Pulmonary artery endothelial cell (primary cell): ENCODE measurements at regions not wholly inside any gene's neighbourhood (a gene's known extent, or its start where the extent isn't known, plus 50 kb on each side); places are given as distances from the start of the nearest gene placed in this dataset.
A peak's percentile ranks its signal among the peaks of the same experiment; 100 is the strongest.

Experiments
- DNase-seq: peaks from one replicate; pipeline ENCODE4 v3.0.0-alpha.2; 2011; ENCODE audit warnings: low read depth, low spot score

GRCh38 chr7:106606120-106606519, 54.8 kb downstream of the CCDC71L start:
- DNase-seq, result no peak

GRCh38 chr7:106604971-106605370, 56.0 kb downstream of the CCDC71L start:
- no peak for DNase-seq

- no peak for DNase-seq
Observed at GRCh38 chr7:106604303-106604924, 56.5 kb downstream of the CCDC71L start.

GRCh38 chr7:106603346-106603745, 57.6 kb downstream of the CCDC71L start:
- no peak for DNase-seq

- DNase-seq, result no peak
Observed at GRCh38 chr7:106602062-106602461, 58.9 kb downstream of the CCDC71L start.

- no peak for DNase-seq
Observed at GRCh38 chr7:106600569-106601373, 60.2 kb downstream of the CCDC71L start.

- no peak for DNase-seq
Observed at GRCh38 chr7:106599343-106599698, 61.6 kb downstream of the CCDC71L start.

- DNase-seq, result peak; percentile 71
Observed at GRCh38 chr7:106598663-106599342, 62.2 kb downstream of the CCDC71L start.

GRCh38 chr7:106597751-106598546, 63.0 kb downstream of the CCDC71L start:
- no peak for DNase-seq

GRCh38 chr7:106597014-106597413, 63.9 kb downstream of the CCDC71L start:
- DNase-seq, result no peak

- DNase-seq, result no peak
Observed at GRCh38 chr7:106595922-106596321, 65.0 kb downstream of the CCDC71L start.

GRCh38 chr7:106593028-106593417, 67.9 kb downstream of the CCDC71L start:
- no peak for DNase-seq

GRCh38 chr7:106592282-106593027, 68.5 kb downstream of the CCDC71L start:
- DNase-seq, result no peak

- peak; percentile 49 for DNase-seq
Observed at GRCh38 chr7:106591146-106591545, 69.8 kb downstream of the CCDC71L start.

GRCh38 chr7:106590209-106590816, 70.6 kb downstream of the CCDC71L start:
- DNase-seq, result peak; percentile 99

- DNase-seq, result no peak
Observed at GRCh38 chr7:106589198-106589879, 71.6 kb downstream of the CCDC71L start.

GRCh38 chr7:106588422-106589197, 72.3 kb downstream of the CCDC71L start:
- DNase-seq, result no peak

GRCh38 chr7:106584914-106585759, 75.8 kb downstream of the CCDC71L start:
- DNase-seq, result no peak
